ENCODE measurements at regions not wholly inside any gene's neighbourhood (a gene's known extent, or its start where the extent isn't known, plus 50 kb on each side); places are given as distances from the start of the nearest gene placed in this dataset.
A peak's percentile ranks its signal among the peaks of the same experiment; 100 is the strongest.
"Not testable (repeated sequence)": the region's sequence is repeated elsewhere in the genome, so short reads cannot be mapped to it uniquely, and the experiment has no call there.

DNA sequence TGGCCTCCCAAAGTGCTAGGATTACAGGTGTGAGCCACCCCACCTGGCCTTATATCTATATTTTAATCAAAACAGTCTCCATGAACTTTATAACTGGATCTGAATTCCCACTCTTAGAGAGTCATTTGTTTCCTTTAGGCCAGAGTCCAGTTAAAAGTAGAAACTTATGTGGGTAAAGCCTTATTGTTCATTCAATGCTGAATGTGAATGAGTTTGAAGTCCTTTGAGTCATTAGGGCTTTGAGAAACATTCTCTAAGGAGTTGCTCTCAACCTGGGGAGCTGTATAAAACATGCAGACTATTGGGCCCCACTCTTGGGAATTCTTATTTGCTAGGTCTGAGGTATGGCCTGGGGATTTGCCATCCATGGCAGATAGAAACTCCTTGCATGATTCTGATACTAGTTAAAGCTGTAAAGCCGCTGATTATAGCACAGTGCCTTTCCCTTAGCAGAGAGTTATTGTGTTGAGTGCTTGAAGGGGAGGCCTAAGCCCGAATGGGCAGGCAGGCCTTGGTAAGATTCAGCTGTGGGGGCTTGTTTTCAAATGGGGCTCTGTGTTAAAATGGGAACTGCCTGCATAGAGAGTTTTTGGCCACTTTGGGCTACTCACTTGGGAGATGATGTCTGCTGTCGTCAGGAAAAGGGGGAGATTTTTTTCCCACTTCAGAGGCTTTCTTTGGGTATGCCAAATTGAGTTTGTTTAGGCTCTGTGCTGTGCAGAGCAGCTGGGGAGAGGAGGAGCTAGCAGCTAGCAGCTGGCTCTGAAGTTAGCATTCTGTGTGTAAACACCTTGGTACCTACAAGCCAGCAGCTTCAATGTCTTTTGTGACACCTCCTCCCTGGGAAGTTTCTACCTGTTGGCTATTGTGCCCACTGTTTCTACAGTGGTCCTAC, 117.5 kb downstream of the DACT1 start:
- no peak for DNase-seq

DNA sequence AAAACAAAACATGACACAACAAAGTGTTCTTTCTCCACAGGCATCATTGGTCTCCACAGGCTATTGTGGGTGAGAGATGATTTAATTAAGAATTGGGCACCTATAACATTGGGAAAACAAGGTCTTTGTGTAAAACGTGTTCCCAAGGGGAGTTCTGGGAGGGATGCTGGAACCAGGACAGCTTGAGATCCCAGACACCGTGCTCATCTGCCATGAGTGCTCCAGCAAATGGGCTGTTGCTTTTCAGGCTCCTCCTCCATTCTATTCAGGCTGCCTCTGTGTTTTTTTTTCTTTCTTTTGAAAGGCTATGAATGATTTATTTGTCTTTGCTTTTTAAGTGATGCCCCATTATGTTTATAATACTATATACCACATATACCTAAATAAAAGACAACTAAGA, 122.4 kb downstream of the DACT1 start:
- DNase-seq = no peak

DNA sequence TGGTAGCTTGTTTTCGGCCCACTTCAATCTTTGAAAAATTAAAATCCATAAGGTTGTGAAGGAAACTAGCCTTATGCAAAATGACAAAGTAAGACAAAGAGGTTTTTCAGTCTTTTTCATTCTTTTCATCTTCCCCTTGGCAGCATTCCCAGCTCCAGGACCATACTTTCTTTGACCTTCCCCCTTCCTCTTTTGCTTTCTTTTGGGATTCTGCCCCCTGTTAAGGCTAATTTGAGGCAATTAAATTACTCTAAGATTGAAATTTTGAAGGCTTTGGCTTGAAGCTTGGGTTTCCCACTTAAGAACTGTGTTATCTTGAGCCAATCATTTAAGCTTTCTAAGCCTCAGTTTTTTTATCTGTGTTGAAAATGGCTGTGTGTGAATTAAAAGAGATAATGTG, 124.9 kb downstream of the DACT1 start:
- DNase-seq = no peak

DNA sequence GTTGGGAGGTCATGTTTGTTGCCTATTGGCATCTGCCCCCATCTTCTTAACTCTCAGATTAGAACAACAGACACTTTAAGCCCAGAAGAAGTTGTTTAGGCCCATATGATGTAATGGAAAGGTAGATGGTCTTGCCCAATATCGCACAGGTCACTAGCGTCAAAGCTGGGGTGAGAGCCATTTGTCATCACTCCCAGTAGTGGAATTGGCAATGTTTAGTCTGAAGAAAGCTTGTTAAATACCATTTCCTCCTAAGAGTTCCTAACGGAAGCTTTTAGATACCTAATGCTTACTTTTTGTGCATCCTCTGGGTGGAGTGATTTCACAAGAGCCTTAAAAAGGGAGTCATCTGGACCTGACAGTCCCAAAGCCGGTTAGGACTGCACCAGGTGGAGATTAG, 125.4 kb downstream of the DACT1 start:
- no peak for DNase-seq

DNA sequence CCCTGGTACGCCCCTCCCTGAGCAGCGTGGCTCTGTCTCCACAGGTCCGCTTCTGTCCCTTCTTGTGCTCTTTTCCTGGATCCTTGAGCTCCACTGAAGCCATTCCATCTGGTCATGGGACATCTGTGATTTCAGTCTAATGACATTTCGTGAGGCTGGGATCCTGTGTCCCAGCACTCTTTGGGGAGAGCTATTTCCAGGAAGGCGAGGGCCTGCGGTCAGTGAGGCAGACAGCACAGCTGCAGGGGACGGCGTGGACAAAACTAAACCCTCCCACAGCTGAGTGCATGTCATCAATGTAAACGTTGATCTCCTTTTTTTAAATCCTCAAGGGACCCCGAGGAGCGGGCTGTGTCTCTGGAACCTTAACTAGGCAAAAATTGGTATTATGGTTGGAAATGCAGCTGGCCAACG, 127.7 kb downstream of the DACT1 start:
- no peak for DNase-seq

DNA sequence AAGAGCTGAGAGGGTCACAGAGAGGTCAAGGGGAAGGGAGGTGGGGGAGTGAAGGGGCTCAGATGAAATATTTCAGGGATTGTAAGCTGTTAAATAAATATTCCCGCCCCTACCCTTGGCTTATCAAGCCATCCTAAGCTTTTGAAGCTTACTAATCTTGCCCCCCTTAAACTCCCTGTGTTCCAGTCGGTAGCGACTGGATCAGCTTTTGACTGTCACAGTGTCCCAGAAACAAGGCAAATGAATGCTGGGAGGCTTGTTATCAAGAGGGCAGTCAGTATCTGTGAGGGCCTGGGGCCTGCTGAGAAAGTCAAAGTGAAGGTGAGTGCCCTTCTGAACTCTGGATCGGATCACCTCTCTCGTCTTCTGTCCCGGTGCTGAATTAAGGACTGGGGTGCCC, 128.1 kb downstream of the DACT1 start:
- DNase-seq = no peak

DNA sequence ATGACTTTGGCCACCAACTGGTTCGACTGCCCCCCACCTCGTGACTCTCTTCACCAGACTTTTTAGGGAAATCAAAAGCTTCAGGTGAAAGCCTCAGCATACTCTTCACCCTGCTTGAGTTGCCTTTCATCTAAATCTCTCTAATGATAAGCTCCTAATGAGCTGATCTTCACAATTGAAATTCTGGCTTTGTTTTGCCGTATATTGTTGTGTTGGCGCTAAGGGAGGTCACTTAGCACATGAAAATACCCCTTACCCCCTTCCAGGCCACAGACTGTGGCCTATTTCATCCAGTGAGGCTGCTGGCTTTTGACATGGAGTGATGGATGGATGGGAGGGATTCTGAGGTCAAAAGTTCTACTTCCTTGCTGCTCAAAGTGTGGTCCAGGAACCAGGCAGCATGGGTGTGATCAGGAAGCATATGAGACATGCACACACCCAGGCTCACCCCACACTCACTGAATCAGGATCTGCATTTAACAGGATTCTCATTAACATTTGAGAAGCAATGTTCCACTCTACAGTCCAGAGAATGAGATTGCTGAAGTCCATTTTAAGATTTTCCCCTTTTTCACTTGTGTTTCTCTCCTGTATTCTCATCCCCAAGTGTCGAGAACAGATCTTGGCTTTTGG, 131.4 kb downstream of the DACT1 start:
- DNase-seq = no peak

DNA sequence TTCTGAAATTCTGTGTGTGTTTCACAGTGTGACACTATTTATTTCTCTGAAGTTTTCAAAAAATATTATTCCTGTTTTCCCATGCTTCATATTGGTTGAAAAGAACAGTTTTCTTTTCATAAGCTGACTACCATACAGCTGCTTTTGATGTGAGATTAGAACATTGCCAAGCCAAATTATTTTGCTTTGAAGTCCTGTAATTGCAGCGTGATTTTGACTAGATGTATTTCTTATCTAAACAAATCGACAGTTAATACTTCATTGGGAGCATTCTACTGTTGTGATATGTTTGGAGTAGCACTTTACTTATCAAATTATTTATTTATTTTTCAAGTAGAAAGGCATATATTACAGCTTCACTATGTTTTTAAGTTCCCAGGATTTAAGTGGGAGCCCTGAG, 132.0 kb downstream of the DACT1 start:
- DNase-seq = no peak

DNA sequence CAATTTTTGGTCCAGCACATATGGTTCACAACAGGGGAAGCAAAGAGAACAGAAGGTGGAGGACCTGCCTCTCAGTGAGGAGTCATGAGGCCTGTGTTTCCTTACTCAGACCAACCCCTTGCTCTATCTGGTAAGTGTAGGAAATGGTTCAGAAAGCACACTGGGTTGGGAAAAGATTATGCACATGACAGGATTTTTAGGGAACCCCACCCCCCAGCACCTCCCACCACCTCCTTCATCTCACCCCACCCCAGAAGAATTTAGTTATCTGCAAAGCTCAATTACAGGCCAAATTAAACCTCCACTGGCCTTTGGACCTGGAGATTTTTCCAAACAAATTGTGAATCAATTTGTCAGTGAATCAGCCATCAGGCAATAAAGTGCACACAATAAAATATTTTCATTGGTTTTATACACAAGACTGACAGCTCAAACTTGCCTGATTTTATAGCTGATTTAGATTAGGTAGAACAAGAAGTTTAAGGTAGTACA, 132.8 kb downstream of the DACT1 start:
- no peak for DNase-seq

DNA sequence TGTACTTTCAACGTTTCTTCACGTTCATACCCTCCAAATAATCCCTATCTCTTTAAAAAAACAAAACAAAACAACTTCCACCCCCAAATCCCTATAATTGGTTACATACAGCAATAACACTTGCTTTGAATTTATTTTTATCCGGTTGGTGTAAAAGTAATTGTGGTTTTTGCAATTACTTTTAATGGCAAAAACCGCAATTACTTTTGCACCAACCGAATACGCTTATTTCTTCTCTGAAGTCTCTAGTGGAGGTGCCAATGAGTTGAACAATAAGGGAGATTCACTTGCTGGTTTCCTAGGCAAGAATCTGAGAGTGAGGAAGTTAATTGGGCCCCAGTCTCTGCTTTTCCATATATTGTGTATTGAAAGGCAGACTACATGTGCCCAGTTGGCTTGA, 133.3 kb downstream of the DACT1 start:
- DNase-seq = no peak

DNA sequence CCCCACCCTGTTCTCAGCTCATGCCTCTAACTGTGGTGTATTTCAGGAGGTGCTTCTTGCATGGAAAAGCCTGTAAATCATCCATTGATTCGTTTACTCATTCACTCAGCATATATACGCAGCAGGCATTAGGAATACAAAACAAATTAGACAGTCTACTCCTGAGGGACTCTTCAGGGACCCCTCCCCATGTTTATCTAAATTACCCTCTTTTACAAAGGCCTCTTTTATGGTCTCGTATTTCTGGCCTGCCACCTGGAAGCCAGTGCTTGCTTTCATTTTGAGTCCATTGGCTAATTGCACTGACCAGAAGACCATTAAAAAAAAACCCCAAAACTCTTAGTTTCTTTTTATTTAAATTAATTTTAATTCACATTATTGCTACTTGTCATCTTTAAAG, 134.4 kb downstream of the DACT1 start:
- peak; percentile 56 to 71 for DNase-seq

DNA sequence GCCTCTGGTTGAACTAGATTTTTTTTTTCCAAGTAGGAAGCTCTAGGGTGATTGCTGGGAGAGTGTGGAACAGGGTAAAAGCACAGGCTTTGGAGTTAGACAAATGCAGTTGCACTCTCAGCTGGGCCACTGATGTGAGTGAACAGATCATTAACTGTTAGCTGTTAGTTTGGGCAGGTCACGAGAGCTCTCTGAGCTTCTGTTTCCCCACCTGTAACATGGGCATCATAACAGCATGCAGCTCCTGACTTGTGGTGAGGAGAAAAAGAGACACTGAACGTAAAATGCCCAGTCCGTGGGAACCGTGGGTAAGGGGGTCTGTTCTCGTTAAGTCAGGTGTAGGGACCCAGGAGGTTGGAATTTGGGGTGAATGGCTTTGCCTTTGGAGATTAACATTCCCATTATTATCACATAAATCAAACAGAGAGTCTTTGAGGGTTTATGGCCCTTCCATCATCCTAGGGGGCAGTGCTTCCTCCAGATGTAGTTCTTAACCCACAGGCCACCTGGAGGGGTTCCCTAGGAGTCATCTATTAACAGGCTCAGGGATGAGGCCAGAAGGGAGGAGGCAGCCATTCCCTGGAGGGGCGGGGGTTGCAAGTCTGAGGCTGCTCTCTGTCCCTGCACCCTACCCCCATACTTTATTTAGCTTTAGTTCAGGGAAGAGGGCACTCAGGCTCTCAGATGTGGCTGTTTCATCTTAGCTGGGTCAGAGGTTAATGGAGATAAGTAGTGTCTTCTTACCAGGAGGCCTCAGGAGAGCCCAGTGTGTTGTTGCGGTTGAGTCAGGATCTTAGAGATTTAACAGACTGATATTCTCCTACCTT, 135.2 kb downstream of the DACT1 start:
- peak in 1 of 2 experiments; percentile 31 for DNase-seq

DNA sequence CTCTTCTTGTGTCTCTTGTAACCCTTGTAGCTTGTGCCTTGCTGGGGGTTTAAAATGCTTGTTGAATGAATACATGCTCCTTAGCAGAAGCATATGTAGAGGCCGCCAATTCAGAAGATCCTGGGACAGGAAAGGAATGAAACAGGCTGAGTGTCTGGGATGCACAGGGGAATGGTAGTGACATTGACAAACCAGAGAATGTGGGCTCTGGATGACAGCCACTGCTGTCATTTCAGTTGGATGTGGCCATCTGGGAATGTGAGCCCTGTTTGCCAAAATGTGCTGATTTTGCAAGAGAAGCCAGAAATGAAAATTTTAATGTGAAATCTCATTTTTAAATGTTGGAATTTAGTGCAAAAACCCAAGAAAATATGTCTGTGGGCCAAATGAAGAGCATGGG, 136.8 kb downstream of the DACT1 start:
- DNase-seq = no peak

DNA sequence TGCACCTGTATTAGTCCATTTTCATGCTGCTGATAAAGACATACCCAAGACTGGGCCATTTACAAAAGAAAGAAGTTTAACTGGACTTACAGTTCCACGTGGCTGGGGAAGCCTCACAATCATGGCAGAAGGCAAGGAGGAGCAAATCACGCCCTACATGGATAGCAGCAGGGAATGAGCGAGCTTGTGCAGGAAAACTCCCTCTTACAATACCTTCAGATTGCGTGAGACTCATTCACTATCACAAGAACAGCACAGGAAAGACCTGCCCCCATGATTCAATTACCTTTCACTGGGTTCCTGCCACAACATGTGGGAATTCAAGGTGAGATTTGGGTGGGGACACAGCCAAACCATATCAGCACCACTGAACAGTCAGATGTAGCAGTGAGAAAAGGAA, 137.4 kb downstream of the DACT1 start:
- not testable (repeated sequence) for DNase-seq

DNA sequence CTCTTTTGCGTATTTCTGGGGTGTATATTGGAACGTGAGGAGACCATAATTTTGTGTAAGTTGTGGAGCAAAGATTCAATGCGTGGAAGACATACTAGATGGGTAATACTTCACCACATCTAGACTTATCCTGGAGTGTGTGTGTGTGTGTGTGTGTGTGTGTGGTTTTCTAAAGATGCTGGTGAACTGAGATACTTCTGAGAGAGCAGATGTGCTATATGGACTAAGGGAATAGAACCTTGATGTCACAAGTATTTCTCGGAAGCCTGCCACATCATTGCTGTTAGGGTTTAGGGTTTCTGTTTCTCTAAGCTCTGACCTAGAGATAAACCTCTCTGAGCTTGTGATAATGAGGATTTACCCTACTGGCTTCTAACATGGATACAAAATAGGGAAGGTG, 138.8 kb downstream of the DACT1 start:
- DNase-seq = no peak

DNA sequence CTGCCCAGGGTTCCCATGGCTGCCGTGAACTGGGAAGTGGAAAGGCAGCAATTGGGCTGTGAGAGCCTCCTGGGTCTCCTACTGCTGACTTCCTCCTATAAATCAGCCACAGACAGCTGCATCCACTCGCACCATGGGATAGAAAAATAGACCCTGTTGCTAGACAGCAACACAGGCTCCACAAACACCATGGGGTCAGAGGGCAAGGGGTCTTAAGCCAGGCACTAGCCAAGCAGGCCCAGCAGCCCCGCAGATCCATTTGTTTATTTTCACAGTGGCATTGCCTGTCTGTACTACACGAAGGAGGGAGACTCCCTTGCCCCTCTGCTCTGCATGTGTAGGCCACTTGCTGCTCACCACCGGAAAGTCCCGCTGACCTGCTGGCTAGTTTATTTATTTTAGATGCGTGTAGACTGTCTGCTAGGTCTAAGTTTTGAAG, 139.8 kb downstream of the DACT1 start:
- DNase-seq = no peak

DNA sequence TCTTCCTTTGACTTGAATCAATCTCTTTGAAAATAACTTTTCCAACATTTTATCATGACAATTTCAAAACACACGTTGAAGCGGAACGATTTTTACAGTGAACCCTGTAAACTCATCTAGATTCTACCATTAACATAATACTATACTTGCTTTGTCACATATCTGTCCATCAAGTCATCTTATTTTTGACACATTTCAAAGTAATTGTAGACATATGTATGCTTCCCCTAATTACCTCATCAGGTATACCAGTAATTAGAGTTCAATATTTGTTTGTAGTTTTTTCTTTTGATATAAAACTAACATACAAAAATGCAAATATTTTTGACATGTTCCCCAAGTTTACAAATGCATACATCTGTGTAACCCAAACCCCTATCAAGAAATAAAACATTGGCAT, 140.4 kb downstream of the DACT1 start:
- no peak for DNase-seq

DNA sequence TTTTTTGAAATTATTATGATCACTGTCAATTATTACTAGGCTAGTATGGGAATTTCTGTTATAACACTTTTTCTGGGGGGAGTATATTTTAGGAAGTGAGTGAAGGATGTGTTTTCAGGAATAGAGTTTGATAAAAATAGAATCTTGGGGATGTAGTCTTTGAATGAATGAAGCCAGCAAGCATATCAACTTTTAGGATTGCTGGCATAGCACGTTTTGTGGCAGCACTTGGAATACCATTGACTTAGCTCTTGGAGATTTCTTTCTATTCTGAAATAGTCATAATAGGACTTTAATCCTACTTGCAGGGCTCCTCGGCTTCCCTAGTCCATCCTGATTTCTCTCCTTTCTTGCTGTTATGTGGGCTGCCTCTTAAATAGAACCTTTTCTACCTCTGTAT, 141.6 kb downstream of the DACT1 start:
- DNase-seq = no peak

DNA sequence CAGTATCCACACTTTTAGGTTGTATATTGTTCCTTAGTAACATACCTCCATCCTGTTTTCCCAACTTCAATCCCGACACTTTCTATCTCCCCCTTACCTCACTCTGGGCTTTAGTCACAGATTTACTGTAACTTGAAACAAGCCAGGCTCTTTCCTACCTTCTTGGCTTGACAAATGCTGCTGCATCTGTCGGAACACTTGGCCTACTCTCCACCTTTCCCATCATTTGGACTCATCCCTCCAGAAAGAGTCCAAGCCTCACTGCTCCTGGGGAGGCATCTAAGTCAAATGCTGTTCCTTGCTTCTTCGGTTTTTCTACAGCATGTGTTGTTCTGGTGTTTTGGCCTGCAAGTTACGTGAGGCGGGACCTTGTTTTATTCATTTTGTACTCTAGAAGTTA, 142.4 kb downstream of the DACT1 start:
- DNase-seq = no peak

DNA sequence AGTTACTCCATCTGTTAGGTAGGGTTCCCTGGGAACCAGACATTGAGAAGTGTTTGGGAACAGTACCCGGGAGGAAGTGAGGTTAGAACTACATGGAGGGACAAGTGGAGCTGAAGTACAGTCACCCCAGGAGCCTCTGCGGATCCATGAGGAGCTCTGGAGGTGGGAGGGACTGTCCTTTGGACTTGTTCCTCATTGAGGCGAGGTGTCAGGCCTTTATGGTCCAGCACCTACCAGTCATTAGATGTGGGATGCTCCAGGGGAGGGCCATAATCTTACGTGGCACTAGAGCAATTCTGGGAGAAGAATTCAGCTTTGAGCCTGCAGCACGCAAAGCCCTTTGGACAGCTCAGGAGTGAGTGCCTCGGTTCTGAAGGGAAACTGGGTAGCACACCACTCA, 142.8 kb downstream of the DACT1 start:
- no peak for DNase-seq

DNA sequence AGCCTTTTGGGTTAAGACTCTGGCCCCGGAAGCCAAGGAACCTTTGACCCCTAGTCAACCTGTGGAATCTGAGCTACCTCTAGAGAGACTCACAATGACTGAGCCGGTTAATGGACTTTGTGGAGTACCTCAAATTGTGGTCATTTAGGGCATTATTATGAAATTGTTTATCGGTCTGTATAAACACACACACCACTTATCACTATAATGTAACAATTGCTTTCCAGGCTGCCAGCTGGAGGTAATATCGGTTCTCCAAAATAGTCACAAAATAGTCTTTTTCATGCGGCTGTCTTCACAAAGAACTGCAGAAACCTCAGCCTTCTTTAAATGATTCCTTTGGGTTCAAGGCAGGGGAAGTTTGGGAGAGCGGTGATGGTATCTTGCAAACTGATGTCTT, 144.2 kb downstream of the DACT1 start:
- no peak for DNase-seq

DNA sequence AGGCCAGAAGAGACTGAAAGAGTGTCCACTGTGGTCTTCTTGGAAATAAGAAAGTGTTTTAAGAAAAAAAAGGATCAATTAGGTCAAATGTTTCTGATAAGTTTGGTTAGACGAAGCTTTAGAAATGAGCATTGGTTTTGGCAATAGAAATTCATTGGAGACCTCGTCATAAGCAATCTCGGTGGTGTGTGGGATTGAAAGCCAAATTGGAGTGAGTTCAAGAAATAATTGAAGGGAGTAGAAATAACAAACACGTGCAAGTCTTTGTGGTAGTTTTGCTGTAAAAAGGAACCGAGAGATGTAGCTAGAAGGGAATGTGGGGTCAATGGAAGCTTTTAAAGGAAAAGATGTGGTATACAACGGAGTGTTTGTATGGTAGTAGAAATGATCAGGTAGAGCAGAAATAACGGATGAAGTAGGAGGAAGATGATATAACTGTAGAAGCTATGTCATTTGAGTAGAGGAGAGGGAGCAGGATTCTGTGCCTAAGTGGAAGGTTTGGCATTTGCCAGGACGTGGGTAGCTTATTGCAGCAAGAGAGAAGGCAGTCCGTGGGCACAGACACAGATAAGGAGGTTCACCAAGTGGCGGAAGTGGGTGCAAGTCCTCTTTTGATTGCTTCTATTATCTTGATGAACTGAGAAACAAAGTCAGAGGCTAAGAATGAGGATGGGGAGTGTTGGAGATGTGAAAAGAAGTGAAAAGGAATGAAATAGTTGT, 146.2 kb downstream of the DACT1 start:
- no peak for DNase-seq

DNA sequence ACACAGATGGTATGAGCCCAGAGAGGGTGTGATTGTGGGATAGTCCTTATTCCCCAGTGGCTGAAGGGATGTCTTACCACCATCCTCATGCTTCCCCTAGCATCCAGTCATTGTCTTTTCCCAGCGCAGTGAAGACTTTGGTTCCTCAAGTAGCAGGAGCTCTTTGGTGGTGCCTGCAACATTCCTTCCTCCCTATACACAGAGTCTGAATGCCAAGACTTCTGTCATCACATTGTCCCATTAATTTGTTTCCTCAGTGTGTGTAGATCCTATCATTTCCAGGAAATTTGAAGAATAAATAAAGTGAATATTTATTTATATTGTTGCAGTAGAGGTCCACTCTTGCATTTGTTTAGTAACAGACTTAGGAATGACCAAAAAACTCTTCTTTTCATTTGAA, 147.2 kb downstream of the DACT1 start:
- no peak for DNase-seq

All from NCI-H526 (cell line).